ENCODE measurements at regions not wholly inside any gene's neighbourhood (a gene's known extent, or its start where the extent isn't known, plus 50 kb on each side); places are given as distances from the start of the nearest gene placed in this dataset.

DNA sequence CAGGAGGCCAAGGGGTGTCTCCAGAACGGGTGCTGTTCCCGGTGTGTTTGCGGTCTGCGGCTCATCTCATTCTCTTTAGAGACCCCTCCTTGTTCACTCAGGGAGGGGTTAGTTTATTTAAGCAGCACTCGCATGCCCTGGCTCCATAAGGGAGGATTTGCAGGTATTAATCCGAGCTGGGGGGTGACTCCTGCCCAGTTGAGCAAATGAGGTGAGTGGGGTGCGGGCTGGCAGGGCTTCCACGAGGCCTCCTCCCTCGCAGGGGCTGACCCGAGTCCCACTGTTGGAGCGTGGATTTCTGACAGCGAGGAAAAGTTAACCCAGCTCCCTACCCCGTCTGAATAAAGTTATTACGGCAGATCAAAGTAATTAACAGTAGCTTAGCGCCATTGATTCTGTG, 371.8 kb upstream of the SALL3 start:
- ATAC-seq (ENCODE audit: low FRiP score) (no peak), DNase-seq (ENCODE audit: low spot score) (no peak)
- TF ChIP-seq CTCF (IDR thresholded peaks at IDR 0.05), result no peak

GRCh38 chr18:78610179-78610578, 369.4 kb upstream of the SALL3 start:
- DNase-seq (ENCODE audit: low spot score) (no peak), ATAC-seq (ENCODE audit: low FRiP score) (no peak)
- no peak for TF ChIP-seq CTCF (IDR thresholded peaks at IDR 0.05)

DNA sequence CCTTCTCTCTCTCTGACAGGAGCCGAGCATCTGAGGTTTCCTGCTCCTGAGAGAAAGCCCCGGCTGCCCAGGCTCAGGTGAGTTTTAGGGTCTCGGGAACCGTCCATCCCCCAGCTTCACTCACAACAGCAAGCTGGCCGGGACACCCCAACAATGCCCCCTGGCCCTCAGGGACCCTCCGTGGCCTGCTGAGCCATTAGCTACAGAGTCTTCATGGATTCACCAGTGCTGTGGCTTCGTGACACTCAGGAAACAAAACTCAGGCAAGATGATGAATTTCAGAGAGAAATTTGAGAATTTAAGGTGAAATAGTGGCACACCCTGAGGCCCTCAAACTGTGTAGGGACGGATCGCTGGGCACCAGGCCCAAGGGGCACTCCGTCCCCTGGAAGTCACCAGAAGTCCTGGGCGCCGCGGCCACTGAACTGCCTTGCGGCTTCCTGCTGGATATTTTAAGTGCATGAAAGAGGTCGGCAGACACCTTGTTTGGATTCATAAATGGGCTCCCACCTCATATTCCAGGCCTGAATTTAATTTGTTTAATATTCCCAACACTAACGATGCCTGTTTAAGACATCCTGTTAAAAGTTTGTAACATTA, 368.3 kb upstream of the SALL3 start:
- DNase-seq (ENCODE audit: low spot score), result no peak
- no peak for ATAC-seq (ENCODE audit: low FRiP score)
- TF ChIP-seq CTCF (IDR thresholded peaks at IDR 0.05), result no peak

GRCh38 chr18:78611869-78612268, 367.7 kb upstream of the SALL3 start:
- ATAC-seq (ENCODE audit: low FRiP score) (no peak), DNase-seq (ENCODE audit: low spot score) (no peak)
- TF ChIP-seq CTCF (IDR thresholded peaks at IDR 0.05), result no peak

DNA sequence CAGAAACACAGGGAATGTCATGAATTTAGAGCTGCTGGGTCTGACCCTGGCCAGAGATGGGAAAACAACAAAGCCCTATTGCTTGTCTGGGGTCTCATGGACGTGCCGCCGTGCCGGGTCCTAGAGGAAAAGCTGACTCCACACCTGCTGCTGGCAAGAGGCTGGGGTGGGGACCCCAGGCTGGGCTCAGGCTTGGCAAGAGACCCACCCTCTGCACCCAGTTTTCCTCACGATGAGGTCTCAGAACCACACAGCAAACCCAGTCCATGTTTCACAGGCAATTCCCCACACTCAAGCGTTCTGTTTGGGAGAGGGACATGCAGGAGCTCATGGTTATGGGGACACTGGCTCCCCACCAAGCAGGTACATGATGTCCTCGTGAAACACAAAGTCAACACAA, 367.3 kb upstream of the SALL3 start:
- no peak for ATAC-seq (ENCODE audit: low FRiP score)
- DNase-seq (ENCODE audit: low spot score), result no peak
- no peak for TF ChIP-seq CTCF (IDR thresholded peaks at IDR 0.05)

DNA sequence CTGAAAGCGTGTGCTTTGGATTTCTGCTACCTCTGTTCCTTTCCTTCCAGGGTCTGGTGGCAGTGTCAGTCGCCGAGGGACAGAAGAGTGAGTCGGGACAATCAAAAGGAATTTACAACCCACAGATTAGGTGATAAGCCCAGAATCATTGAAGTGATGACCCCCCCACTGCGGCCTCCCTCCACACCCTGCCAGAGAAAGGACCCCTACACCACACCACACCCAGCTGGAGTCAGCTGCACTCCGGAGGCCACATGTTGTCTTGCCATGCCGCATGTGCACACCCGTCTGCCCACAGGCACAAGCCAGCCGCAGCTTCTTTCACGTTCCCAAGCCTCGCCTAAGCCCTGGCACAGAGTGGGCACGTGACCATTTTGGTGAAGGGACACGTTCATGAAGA, 366.8 kb upstream of the SALL3 start:
- DNase-seq (ENCODE audit: low spot score) (no peak), ATAC-seq (ENCODE audit: low FRiP score) (no peak)
- TF ChIP-seq CTCF (IDR thresholded peaks at IDR 0.05), result no peak

GRCh38 chr18:78618726-78619125, 360.9 kb upstream of the SALL3 start:
- TF ChIP-seq CTCF (IDR thresholded peaks at IDR 0.05), result no peak
- ATAC-seq (ENCODE audit: low FRiP score) (no peak), DNase-seq (ENCODE audit: low spot score) (no peak)

Data from omental fat pad (tissue), 3 donors.